Nephron progenitor cell (in vitro differentiated cells): ENCODE measurements at regions not wholly inside any gene's neighbourhood (a gene's known extent, or its start where the extent isn't known, plus 50 kb on each side); places are given as distances from the start of the nearest gene placed in this dataset.

Experiments
- DNase-seq: peaks from one replicate; pipeline ENCODE4 v3.0.0; 2021
- H3K27ac Mint-ChIP-seq: 2 replicates; pipeline ENCODE4 v1.8.0; 2021; ENCODE audit warnings: mild to moderate bottlenecking, moderate library complexity, mixed read lengths
- H3K27me3 Mint-ChIP-seq: 2 replicates; pipeline ENCODE4 v1.8.0; 2021; ENCODE audit warnings: mild to moderate bottlenecking, low read depth, mixed read lengths; ENCODE audit not compliant: poor library complexity
- H3K36me3 Mint-ChIP-seq: 2 replicates; pipeline ENCODE4 v1.8.0; 2021; ENCODE audit warnings: low read depth, mixed read lengths
- H3K4me1 Mint-ChIP-seq: 2 replicates; pipeline ENCODE4 v1.8.0; 2021; ENCODE audit warnings: mixed read lengths
- H3K4me3 Mint-ChIP-seq: 2 replicates; pipeline ENCODE4 v1.8.0; 2021; ENCODE audit warnings: mild to moderate bottlenecking, moderate library complexity, mixed read lengths
- H3K9me3 Mint-ChIP-seq: 2 replicates; pipeline ENCODE4 v1.8.0; 2021; ENCODE audit warnings: mild to moderate bottlenecking, moderate library complexity, mixed read lengths
- CTCF ChIP-seq: fragments of 200-600 bp; sonication (generic); IDR thresholded peaks from 2 replicates; pipeline ENCODE4 v1.5.0; 2021; ENCODE audit warnings: antibody characterized with exemption

- Mint-ChIP-seq H3K36me3 (no peaks in the 10 kb centered on the region), H3K27ac (no peak overlapping the region), H3K27me3 (no peaks in the 10 kb centered on the region), H3K4me3 (no peak overlapping the region), H3K4me1 (peaks cover 9% of the 10 kb centered on the region), H3K9me3 (peaks cover 1% of the 10 kb centered on the region)
- TF ChIP-seq CTCF: no peak
- no peak for DNase-seq
Observed at GRCh38 chr5:89428624-89429023, 545.6 kb upstream of the MEF2C start.

- H3K27me3 Mint-ChIP-seq: no peaks in the 10 kb centered on the region
- no peak for TF ChIP-seq CTCF
- H3K9me3 Mint-ChIP-seq: peaks cover 10% of the 10 kb centered on the region
- peaks cover 6% of the 10 kb centered on the region for H3K4me1 Mint-ChIP-seq
- no peak overlapping the region for H3K4me3 Mint-ChIP-seq
- H3K36me3 Mint-ChIP-seq: no peaks in the 10 kb centered on the region
- no peak overlapping the region for H3K27ac Mint-ChIP-seq
- DNase-seq: no peak
Observed at GRCh38 chr5:89425062-89425461, 542.1 kb upstream of the MEF2C start.

GRCh38 chr5:89421035-89421434 lies 538.1 kb upstream of the MEF2C start:
- DNase-seq: no peak
- Mint-ChIP-seq H3K36me3 (no peaks in the 10 kb centered on the region), H3K4me1 (peaks cover 17% of the 10 kb centered on the region), H3K4me3 (no peak overlapping the region), H3K9me3 (peaks cover 10% of the 10 kb centered on the region), H3K27me3 (no peaks in the 10 kb centered on the region), H3K27ac (no peak overlapping the region)
- no peak for TF ChIP-seq CTCF

- Mint-ChIP-seq H3K9me3 (peaks cover 8% of the 10 kb centered on the region), H3K4me3 (no peak overlapping the region), H3K27ac (no peak overlapping the region), H3K4me1 (peaks cover 17% of the 10 kb centered on the region), H3K27me3 (no peaks in the 10 kb centered on the region), H3K36me3 (no peaks in the 10 kb centered on the region)
- TF ChIP-seq CTCF: no peak
- no peak for DNase-seq
Observed at GRCh38 chr5:89418407-89419085, 535.6 kb upstream of the MEF2C start.

GRCh38 chr5:89417990-89418389 lies 535.0 kb upstream of the MEF2C start:
- peaks cover 17% of the 10 kb centered on the region for H3K4me1 Mint-ChIP-seq
- DNase-seq: no peak

More at GRCh38 chr5:89417990-89418389, 535.0 kb upstream of the MEF2C start:
- H3K36me3 Mint-ChIP-seq: no peaks in the 10 kb centered on the region
- peaks cover 4% of the 10 kb centered on the region for H3K9me3 Mint-ChIP-seq
- no peak overlapping the region for H3K27ac Mint-ChIP-seq
- no peak overlapping the region for H3K4me3 Mint-ChIP-seq
- H3K27me3 Mint-ChIP-seq: no peaks in the 10 kb centered on the region
- no peak for TF ChIP-seq CTCF
